SK-N-SH treated with all-trans-retinoic acid at 6 μM for 48 hours (cell line): ENCODE measurements at regions not wholly inside any gene's neighbourhood (a gene's known extent, or its start where the extent isn't known, plus 50 kb on each side); places are given as distances from the start of the nearest gene placed in this dataset.

ENCODE experiments used
- ARNTL ChIP-seq: fragments of 450-650 bp; formaldehyde crosslinking; IDR thresholded peaks from 2 replicates; pipeline ENCODE4 v1.5.0; 2020; ENCODE audit warnings: low read depth, mild to moderate bottlenecking, moderate library complexity, borderline replicate concordance
- CSDC2 ChIP-seq: fragments of 250-450 bp; sonication (Bioruptor Pico); IDR thresholded peaks from 2 replicates; pipeline ENCODE4 v1.5.0; 2020; ENCODE audit warnings: mild to moderate bottlenecking, moderate library complexity
- RARB ChIP-seq: fragments of 250-450 bp; sonication (Bioruptor Pico); IDR thresholded peaks from 2 replicates; pipeline ENCODE4 v1.8.0; 2021; ENCODE audit warnings: mild to moderate bottlenecking, moderate library complexity
- TCF4 ChIP-seq: fragments of 250-450 bp; sonication (Bioruptor Pico); IDR thresholded peaks from 2 replicates; pipeline ENCODE4 v1.8.0; 2021; ENCODE audit warnings: mild to moderate bottlenecking, moderate library complexity, borderline replicate concordance
- TOX ChIP-seq: fragments of 250-450 bp; sonication (Bioruptor Pico); IDR thresholded peaks from 2 replicates; pipeline ENCODE4 v1.8.0; 2021; ENCODE audit warnings: mild to moderate bottlenecking, moderate library complexity, borderline replicate concordance
- ZNF565 ChIP-seq: fragments of 450-650 bp; formaldehyde crosslinking; conservative IDR thresholded peaks from 2 replicates; pipeline ENCODE4 v1.5.0; 2020; ENCODE audit warnings: low read depth, mild to moderate bottlenecking, moderate library complexity
- TF ChIP-seq, protein P1 (sequence below): fragments of 250-450 bp; sonication (Bioruptor Pico); IDR thresholded peaks from 2 replicates; pipeline ENCODE4 v1.5.1; 2021; ENCODE audit warnings: mild to moderate bottlenecking, moderate library complexity
- TF ChIP-seq, protein P2 (sequence below): fragments of 250-450 bp; sonication (Bioruptor Pico); IDR thresholded peaks from 2 replicates; pipeline ENCODE4 v1.8.0; 2020; ENCODE audit warnings: mild to moderate bottlenecking, moderate library complexity, borderline replicate concordance

DNA sequence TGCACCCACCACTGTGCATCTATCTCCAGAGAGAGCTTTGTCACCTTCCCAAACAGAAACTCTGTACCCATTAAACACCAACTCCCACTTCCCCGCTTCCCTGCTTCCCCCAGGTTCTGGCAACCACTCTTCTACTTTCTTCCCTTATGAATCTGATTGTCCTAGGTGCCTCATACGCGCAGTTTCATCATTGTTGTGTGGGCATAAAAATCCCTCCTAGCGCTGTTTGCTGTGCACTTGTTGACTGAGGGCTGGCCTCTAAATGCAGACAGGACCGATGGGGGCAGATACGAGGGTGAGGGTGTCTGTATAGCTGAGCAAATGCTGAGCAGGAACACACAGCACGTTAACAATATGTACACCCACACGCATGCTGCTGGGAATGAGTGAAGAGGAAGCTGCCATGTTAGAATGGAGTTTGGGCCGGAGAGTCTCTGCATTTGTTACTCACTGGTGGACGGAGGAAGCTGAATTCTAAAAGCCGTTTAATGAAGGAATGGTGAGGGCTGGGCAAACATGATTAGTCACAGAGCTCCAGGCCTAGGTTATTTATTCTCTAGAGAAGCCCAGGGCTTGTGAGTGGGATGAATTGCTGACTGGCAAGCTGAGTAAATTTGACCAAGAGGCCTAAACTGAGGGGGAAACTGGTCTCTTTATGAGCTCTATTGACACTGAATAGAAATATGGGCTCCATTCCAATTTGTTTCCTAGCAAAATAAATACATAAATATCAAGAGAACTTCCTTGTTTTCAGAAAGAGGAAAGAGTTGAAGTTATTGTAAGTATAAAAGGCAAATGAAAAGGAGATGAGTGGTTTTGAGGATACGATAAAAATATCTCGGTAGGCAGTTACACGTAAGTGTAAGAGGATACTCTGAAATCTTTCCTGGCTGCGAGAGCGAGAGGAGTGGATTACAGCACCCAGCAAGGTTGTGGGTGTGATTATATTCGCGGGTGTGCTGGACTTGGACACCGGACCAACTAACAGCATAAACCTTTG, 95.9 kb upstream of the RPS6KA3 start:
- TF ChIP-seq ZNF565 (CRISPR knock-in tag) (no peak), ARNTL (CRISPR knock-in tag) (no peak), RARB (CRISPR knock-in tag) (no peak), TOX (CRISPR knock-in tag) (no peak), CSDC2 (CRISPR knock-in tag) (0 out of 2 replicates have a peak, but pooled peaks have one; percentile 42), TCF4 (CRISPR knock-in tag) (no peak)
- TF ChIP-seq, protein P1, sequence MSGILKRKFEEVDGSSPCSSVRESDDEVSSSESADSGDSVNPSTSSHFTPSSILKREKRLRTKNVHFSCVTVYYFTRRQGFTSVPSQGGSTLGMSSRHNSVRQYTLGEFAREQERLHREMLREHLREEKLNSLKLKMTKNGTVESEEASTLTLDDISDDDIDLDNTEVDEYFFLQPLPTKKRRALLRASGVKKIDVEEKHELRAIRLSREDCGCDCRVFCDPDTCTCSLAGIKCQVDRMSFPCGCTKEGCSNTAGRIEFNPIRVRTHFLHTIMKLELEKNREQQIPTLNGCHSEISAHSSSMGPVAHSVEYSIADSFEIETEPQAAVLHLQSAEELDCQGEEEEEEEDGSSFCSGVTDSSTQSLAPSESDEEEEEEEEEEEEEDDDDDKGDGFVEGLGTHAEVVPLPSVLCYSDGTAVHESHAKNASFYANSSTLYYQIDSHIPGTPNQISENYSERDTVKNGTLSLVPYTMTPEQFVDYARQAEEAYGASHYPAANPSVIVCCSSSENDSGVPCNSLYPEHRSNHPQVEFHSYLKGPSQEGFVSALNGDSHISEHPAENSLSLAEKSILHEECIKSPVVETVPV (CRISPR knock-in tag): no peak
- TF ChIP-seq, protein P2, sequence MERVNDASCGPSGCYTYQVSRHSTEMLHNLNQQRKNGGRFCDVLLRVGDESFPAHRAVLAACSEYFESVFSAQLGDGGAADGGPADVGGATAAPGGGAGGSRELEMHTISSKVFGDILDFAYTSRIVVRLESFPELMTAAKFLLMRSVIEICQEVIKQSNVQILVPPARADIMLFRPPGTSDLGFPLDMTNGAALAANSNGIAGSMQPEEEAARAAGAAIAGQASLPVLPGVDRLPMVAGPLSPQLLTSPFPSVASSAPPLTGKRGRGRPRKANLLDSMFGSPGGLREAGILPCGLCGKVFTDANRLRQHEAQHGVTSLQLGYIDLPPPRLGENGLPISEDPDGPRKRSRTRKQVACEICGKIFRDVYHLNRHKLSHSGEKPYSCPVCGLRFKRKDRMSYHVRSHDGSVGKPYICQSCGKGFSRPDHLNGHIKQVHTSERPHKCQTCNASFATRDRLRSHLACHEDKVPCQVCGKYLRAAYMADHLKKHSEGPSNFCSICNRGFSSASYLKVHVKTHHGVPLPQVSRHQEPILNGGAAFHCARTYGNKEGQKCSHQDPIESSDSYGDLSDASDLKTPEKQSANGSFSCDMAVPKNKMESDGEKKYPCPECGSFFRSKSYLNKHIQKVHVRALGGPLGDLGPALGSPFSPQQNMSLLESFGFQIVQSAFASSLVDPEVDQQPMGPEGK (CRISPR knock-in tag): no peak
